Upper lobe of right lung (tissue), 1 donor: ENCODE measurements at regions not wholly inside any gene's neighbourhood (a gene's known extent, or its start where the extent isn't known, plus 50 kb on each side); places are given as distances from the start of the nearest gene placed in this dataset.

Source experiments
- ATAC-seq: fragments of 200-7000 bp; cut with Tn5 transposase; one replicate; pipeline ENCODE4 v1.9.1; 2020; ENCODE audit warnings: mild to moderate bottlenecking, moderate library complexity
- DNase-seq: peaks from one replicate; pipeline ENCODE4 v3.0.0-alpha.2; 2020
- H3K27ac ChIP-seq: fragments of 200-600 bp; one replicate; pipeline ENCODE4 v1.8.0; 2022
- H3K27me3 ChIP-seq: fragments of 200-600 bp; one replicate; pipeline ENCODE4 v1.8.0; 2022; ENCODE audit warnings: mild to moderate bottlenecking
- H3K36me3 ChIP-seq: fragments of 200-600 bp; one replicate; pipeline ENCODE4 v1.8.0; 2022
- H3K4me1 ChIP-seq: fragments of 200-600 bp; one replicate; pipeline ENCODE4 v1.8.0; 2022
- H3K4me3 ChIP-seq: fragments of 200-600 bp; one replicate; pipeline ENCODE4 v1.8.0; 2022; ENCODE audit warnings: mild to moderate bottlenecking
- H3K9me3 ChIP-seq: fragments of 200-600 bp; one replicate; pipeline ENCODE4 v1.8.0; 2022
- intact Hi-C: fragments of 100-400 bp; cut with DNase I; formaldehyde crosslinking; loops from one replicate; pipeline ENCODE4 v1.11.0; 2022
- TF ChIP-seq, protein P1 (sequence below): fragments of 200-600 bp; IDR thresholded peaks from one replicate; pipeline ENCODE4 v1.8.0; 2022; ENCODE audit warnings: antibody characterized with exemption
- donor health status: DM: no; HTN: yes; CAD: no; lungs with severe emphysema.

- intact Hi-C loops = no loop called here
Measured at GRCh38 chr1:220971221-220971620, 92.0 kb downstream of the HLX start.

GRCh38 chr1:220974431-220974830 lies 95.2 kb downstream of the HLX start:
- Histone ChIP-seq H3K4me3 (no peak overlapping the region), H3K9me3 (no peaks in the 10 kb centered on the region), H3K27ac (no peak overlapping the region), H3K4me1 (no peaks in the 10 kb centered on the region), H3K36me3 (no peaks in the 10 kb centered on the region), H3K27me3 (no peaks in the 10 kb centered on the region)
- DNase-seq (no peak), ATAC-seq (no peak)
- intact Hi-C loops = no loop called here
- TF ChIP-seq, protein P1, sequence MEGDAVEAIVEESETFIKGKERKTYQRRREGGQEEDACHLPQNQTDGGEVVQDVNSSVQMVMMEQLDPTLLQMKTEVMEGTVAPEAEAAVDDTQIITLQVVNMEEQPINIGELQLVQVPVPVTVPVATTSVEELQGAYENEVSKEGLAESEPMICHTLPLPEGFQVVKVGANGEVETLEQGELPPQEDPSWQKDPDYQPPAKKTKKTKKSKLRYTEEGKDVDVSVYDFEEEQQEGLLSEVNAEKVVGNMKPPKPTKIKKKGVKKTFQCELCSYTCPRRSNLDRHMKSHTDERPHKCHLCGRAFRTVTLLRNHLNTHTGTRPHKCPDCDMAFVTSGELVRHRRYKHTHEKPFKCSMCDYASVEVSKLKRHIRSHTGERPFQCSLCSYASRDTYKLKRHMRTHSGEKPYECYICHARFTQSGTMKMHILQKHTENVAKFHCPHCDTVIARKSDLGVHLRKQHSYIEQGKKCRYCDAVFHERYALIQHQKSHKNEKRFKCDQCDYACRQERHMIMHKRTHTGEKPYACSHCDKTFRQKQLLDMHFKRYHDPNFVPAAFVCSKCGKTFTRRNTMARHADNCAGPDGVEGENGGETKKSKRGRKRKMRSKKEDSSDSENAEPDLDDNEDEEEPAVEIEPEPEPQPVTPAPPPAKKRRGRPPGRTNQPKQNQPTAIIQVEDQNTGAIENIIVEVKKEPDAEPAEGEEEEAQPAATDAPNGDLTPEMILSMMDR = no peak

More at GRCh38 chr1:220971221-220971620, 92.0 kb downstream of the HLX start:
- Histone ChIP-seq H3K4me1 (no peaks in the 10 kb centered on the region), H3K36me3 (no peaks in the 10 kb centered on the region), H3K27ac (no peak overlapping the region), H3K27me3 (no peaks in the 10 kb centered on the region), H3K9me3 (no peaks in the 10 kb centered on the region), H3K4me3 (no peak overlapping the region)
- DNase-seq = no peak
- ATAC-seq = no peak
- TF ChIP-seq, protein P1 = no peak

DNA sequence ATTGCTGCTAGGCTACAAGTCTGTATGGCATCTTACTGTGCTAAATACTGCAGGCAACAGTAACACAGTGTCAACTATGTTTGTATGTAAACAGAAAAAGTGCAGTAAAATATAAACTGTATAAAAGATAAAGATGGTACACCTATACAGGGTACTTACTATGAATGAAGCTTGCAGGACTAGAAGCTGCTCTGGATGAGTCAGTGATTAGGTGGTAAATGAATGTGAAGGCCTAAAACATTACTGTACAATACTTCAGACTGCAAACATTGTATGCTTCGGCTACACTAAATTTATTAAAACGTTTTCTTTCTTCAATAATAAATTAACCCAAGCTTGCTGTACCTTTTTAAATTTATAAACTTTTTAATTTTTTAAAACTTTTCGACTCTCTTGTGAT lies 97.1 kb downstream of the HLX start:
- Histone ChIP-seq H3K9me3 (no peaks in the 10 kb centered on the region), H3K27ac (no peak overlapping the region), H3K27me3 (no peaks in the 10 kb centered on the region), H3K4me3 (no peak overlapping the region), H3K4me1 (no peaks in the 10 kb centered on the region), H3K36me3 (no peaks in the 10 kb centered on the region)
- intact Hi-C loops = no loop called here
- TF ChIP-seq, protein P1 = no peak
- DNase-seq (no peak), ATAC-seq (no peak)

GRCh38 chr1:220979371-220979770 lies 100.1 kb downstream of the HLX start:
- Histone ChIP-seq H3K27me3 (no peaks in the 10 kb centered on the region), H3K4me3 (no peak overlapping the region), H3K36me3 (no peaks in the 10 kb centered on the region), H3K27ac (no peak overlapping the region), H3K4me1 (no peaks in the 10 kb centered on the region), H3K9me3 (no peaks in the 10 kb centered on the region)
- DNase-seq = no peak
- TF ChIP-seq, protein P1 = no peak
- intact Hi-C loops = no loop called here
- peak; percentile 41 for ATAC-seq

DNA sequence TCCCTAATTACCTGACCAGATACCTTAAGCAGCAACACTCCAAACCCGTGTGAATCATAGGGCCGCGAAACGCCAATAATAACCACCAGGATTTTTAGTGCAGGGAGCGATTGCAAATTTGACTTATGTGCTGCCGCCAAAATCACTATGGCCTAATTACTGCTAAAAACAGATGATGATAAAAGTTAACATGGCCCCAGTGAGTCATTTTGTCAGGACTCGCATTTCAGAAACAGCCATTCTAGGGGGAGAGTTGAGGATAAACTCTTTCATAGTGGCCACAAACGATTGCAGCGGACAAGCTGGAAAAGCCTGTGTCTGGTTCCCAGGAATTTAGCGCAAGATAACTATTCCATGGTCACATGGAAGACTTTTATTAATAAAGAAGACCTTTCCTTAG lies 103.4 kb downstream of the HLX start:
- Histone ChIP-seq H3K4me1 (no peaks in the 10 kb centered on the region), H3K9me3 (no peaks in the 10 kb centered on the region), H3K27me3 (no peaks in the 10 kb centered on the region), H3K4me3 (no peak overlapping the region), H3K36me3 (no peaks in the 10 kb centered on the region), H3K27ac (no peak overlapping the region)
- ATAC-seq = no peak
- TF ChIP-seq, protein P1 = no peak
- no peak for DNase-seq
- intact Hi-C loops = no loop called here
